Stimulated activated CD4-positive, alpha-beta T cell treated with anti-CD3 and anti-CD28 coated beads, TNF-alpha, amount 100 ng/mL, for 1 hour (primary cell): ENCODE measurements at regions not wholly inside any gene's neighbourhood (a gene's known extent, or its start where the extent isn't known, plus 50 kb on each side); places are given as distances from the start of the nearest gene placed in this dataset.

Source experiments
- DNase-seq, 3 donors: peaks; one replicate each; pipeline ENCODE4 v3.0.0-alpha.2; 2020; ENCODE audit warnings: low read depth in 3 of 3, low spot score in 1 of 3

DNA sequence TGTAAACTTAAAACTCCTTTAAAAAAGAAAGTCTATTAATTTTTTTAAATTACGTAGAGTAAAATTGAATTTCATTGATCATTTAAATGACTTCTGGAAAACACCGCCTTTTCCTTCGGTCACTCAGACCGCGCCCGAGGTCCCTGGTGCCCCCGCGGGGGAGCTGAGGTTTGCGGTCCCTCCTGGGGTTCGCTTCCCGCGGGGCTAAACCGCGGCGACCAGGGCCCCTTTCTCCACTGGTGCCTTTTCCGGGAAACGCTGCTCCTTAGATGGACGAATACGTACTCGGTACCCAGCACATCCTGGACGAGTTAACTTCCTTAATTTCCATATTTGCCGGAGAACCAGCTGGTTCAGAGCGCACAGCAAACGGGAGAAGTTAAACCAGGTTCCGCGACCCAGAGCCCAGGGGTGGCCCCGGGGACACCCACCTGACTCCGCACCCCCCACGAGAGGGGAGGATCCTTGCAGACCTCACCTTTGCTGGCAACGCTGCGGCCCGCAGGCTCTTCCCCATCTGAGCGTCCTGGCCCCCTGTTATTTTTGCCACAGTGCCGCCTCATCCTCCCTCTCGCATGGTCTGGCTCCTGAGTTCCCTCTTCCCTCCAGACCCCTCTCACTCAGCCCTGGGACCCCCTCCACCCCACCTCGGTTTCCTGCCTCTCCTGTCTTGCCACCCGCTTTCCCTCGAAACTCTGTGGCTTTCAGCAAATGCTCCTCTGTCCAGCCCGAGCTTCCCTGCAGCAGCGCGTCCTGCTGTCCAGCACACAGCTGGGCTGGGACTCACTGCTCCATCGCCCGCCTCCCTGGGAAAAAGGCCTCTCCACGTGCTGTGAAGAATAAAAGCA, 420.0 kb upstream of the MYT1L start:
- no peak for DNase-seq

DNA sequence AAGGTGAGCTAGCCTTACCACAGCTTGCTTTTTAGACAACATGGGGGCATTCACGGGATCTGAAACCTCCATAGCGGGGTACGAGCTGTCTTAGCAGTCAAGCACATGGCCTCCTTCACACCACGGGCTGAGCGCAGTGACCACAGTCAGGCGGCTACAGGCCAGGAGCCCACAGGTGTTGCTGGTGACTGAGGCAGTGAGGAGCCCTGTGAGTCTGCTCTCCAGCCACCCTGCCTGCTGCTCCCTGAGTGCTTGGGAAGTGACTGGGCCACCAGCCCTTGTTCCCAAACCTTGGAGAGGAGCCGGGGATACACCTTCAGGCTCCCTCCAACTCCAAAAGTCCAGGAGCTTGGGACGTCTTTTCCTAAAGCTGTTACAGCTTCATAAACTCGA, 418.1 kb upstream of the MYT1L start:
- no peak for DNase-seq

DNA sequence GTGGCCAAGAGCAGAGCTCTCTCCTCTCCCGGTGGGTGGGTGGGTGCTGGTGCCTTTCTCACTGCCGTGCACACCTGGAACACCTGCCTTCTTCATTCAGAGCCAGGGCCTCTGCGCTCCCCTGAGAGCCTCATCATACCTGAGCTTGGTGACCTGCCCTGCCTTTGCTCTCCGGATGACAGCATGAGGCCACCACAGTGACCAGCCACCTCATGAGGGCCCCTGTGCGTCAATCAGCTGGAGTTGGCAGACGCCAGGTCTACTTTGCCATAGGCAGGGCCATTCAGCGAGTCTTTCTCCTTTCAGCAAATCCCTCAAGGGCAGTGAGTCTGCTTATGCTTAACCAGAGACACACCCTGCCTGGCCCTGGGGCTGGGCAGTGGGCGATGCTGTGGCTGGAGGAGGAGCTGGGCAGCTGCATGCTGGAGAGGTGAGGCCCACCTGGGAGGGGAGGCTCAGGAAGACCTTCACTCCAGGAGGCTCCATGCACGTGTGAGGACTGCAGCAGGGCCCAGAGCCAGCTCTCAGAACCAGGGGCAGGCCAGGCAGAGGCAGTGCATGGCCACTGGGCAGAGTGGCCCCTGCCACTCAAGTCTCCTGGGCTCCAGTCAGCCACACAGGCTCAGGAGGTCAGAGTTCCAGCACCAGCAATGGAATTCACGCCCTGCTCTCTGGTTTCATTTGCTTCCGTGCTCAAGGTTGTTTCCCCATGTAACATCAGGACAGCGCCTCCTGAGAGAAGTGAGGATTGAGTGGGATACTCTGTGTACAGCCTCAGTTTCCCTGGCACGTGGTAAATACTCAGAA, 417.5 kb upstream of the MYT1L start:
- no peak for DNase-seq

- DNase-seq: no peak
Observed at GRCh38 chr2:2747797-2748301, 416.8 kb upstream of the MYT1L start.

- DNase-seq: no peak
Observed at GRCh38 chr2:2746731-2747130, 415.7 kb upstream of the MYT1L start.

DNA sequence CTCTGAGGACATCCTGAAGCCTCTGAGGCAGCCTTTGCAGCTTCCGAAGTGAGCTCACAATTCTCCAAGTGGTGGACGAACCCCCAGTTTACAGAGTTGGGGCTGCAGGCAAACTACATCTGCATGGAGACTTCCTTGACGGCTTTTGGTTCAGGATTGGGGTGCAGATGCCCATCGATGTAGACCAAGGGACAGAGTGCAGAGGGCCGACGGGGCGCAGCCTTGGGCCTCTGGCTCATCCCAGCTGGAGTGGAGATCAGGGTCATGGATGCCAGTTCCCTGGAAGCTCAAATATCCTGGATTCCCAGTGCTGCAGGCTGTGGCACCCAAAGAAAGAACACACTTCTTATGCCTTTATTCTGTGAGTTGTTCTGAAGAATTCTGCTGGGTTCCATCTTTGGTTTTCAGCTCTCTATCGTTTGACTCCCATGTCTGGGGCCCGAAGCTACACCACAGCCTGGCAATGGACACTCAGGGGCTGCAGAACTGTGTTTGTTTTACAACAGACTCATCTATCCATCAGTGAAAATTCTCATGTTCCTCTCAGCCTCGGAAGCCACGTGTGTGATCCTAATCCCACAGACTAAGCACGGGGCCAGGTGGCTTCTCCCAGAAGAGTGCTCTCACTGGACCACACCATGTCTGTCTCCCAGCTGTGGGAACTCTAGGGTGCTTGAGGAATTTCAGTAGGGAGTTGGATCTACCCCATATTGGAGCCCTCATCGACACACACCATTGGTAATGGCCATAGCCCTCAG, 414.1 kb upstream of the MYT1L start:
- no peak for DNase-seq

- DNase-seq: no peak
Observed at GRCh38 chr2:2744107-2744506, 413.0 kb upstream of the MYT1L start.

DNA sequence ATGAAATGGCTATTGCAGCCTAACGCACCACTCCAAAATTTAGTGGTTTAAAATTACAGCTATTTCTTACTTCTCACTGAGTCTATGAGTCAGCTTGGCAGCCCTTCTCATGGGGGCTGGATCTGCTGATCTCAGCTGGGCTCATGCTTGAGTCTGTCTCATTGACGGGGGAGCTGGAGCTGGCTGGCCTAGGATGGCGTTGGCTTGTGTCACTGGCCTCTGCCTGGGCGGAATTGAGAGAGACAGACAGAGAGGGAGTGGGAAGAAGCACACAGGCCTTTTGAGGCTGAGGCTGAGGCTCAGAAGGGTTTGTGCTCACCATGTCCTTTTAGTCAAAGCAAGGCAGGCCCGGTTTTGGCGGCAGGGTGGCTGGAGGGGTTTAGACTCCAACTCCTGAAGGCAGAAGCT, 412.1 kb upstream of the MYT1L start:
- DNase-seq: no peak

GRCh38 chr2:2742726-2743125, 411.7 kb upstream of the MYT1L start:
- no peak for DNase-seq

DNA sequence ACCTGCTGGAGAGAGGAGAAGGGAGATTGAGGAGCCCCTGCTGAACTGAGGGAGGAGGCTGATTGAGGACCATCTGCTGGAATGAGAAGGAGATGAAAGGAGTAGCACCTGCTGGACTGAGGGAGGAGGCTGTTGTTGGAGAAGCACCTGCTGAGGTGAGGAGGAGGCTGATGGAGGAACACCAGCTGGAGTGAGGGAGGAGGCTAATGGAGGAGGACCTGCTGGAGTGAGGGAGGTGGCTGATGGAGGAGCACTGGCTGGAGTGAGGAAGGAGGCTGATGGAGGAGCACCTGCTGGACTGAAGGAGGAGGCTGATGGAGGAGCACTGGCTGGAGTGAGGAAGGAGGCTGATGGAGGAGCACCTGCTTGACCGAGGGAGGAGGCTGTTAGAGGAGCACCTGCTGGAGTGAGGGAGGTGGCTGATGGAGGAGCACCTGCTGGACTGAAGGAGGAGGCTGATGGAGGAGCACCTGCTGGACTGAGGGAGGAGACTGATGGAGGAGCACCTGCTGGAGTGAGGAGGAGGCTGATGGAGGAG, 409.2 kb upstream of the MYT1L start:
- DNase-seq: no peak

DNA sequence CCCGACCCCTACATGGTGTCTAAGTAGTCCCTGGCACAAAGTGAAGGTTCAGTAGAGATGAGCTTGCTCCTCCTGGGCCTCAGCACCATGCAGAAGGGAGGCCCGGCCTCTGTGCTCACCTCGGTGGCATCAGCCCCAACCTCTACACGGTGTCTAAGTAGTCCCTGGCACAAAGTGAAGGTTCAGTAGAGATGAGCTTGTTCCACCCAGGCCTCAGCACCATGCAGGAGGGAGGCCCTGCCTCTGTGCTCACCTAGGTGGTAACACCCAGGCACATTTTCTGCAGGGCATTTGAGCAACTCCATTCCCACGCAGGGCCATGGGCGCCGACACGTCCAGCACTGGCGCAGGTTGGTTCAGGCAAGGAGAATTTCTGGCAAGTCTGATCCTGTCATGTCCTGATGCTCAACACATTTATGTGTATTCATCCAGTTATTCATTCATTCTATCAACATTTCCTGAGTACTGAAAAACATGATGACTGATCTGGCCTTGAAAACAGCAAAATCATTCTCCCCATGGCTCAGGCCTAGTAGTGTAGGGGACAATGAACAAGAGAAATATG, 408.2 kb upstream of the MYT1L start:
- no peak for DNase-seq

GRCh38 chr2:2738684-2739083, 407.6 kb upstream of the MYT1L start:
- DNase-seq: no peak

- no peak for DNase-seq
Observed at GRCh38 chr2:2738276-2738675, 407.2 kb upstream of the MYT1L start.

GRCh38 chr2:2735041-2735440, 404.0 kb upstream of the MYT1L start:
- DNase-seq: no peak

GRCh38 chr2:2734308-2734707, 403.2 kb upstream of the MYT1L start:
- no peak for DNase-seq

- DNase-seq: no peak
Observed at GRCh38 chr2:2733818-2734217, 402.7 kb upstream of the MYT1L start.

- DNase-seq: no peak
Observed at GRCh38 chr2:2732331-2733119, 401.4 kb upstream of the MYT1L start.

DNA sequence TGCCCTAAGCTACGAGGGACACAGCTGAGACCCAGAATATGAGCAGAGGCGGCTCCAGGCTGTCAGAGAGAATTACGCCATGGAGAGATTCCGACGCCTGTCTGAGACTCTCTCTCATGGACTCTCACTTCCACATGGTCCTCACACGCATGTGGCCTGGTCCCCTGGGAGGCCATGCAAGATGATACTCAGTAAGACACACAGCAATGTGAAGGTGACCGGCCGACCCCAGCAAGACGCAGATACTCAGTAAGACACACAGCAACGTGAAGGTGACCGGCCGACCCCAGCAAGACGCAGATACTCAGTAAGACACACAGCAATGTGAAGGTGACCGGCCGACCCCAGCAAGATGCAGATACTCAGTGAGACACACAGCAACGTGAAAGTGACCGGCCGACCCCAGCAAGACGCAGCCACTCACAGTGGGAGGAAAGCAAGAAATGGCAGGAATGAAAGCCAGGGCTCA, 400.8 kb upstream of the MYT1L start:
- no peak for DNase-seq

DNA sequence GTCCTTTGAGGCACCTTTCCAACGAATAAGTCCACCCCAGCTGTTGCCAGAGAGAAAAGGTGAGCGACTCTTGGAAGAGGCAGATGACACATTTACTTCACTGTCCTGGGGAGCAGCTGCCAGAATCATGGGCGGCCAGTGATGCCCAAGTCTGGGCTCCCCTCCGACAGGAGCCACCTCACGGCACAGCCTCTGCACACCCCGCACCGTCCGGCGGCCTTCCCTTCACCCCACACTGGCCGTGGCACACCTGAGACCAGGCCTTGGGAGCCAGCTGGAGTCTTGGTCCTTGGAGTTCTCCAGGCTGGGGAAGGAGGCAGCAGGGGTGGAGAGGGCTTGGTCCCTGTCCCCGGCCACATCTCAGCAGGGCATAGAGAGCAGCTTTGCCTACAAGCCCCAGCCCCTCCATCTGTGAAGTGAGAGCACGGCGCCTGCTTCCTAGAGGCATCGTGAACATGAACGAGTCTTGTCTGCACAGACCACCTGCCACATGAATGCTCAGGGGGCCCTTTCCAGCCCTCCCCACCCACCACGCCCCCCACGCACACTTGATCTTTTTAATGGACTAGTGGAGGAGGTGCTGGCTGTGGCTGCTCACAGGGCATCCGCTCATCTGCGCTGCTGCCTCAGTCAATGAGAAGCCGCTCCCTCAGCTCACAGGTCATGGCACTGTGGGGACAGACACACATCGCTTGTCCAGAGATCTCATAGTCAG, 400.2 kb upstream of the MYT1L start:
- no peak for DNase-seq
